ENCODE measurements at regions not wholly inside any gene's neighbourhood (a gene's known extent, or its start where the extent isn't known, plus 50 kb on each side); places are given as distances from the start of the nearest gene placed in this dataset.

DNA sequence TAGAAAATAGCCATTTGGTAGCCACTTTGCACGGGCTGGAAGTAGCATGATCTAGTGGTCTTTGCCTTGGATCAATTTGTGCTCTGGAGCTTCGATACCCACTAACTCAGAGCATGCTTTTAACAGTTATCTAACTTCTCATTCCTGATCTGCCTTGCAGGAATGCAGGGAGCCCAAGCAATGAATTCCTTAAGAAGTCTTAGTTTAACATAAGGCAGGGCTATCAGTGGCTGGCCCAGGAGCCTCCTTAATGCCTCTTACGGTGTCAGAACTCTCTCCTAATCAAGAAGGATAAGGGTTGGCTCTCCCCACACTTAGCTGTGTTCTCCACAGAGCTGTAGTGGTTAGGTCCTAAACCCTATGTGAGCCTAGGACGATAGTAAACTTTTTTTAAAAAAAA, 95.8 kb upstream of the TBCA start:
- TF ChIP-seq, protein P1, sequence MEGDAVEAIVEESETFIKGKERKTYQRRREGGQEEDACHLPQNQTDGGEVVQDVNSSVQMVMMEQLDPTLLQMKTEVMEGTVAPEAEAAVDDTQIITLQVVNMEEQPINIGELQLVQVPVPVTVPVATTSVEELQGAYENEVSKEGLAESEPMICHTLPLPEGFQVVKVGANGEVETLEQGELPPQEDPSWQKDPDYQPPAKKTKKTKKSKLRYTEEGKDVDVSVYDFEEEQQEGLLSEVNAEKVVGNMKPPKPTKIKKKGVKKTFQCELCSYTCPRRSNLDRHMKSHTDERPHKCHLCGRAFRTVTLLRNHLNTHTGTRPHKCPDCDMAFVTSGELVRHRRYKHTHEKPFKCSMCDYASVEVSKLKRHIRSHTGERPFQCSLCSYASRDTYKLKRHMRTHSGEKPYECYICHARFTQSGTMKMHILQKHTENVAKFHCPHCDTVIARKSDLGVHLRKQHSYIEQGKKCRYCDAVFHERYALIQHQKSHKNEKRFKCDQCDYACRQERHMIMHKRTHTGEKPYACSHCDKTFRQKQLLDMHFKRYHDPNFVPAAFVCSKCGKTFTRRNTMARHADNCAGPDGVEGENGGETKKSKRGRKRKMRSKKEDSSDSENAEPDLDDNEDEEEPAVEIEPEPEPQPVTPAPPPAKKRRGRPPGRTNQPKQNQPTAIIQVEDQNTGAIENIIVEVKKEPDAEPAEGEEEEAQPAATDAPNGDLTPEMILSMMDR (IDR thresholded peaks at IDR 0.05), result no peak
- TF ChIP-seq EZH2 (IDR thresholded peaks at IDR 0.05) (no peak), EZH2phosphoT487 (IDR thresholded peaks at IDR 0.05) (no peak)
